ENCODE measurements at regions not wholly inside any gene's neighbourhood (a gene's known extent, or its start where the extent isn't known, plus 50 kb on each side); places are given as distances from the start of the nearest gene placed in this dataset.

GRCh38 chr11:45393826-45394225, 107.7 kb upstream of the SYT13 start:
- Histone ChIP-seq H3K4me1 (replicated peaks in 1 of 2) (no peaks in the 10 kb centered on the region), H3K27me3 (no peaks in the 10 kb centered on the region), H3K27ac (no peak overlapping the region), H3K4me3 (no peak overlapping the region), H3K9me3 (replicated peaks in 1 of 3) (no peaks in the 10 kb centered on the region), H3K36me3 (replicated peaks in 1 of 2) (no peaks in the 10 kb centered on the region)
- TF ChIP-seq, protein P1, sequence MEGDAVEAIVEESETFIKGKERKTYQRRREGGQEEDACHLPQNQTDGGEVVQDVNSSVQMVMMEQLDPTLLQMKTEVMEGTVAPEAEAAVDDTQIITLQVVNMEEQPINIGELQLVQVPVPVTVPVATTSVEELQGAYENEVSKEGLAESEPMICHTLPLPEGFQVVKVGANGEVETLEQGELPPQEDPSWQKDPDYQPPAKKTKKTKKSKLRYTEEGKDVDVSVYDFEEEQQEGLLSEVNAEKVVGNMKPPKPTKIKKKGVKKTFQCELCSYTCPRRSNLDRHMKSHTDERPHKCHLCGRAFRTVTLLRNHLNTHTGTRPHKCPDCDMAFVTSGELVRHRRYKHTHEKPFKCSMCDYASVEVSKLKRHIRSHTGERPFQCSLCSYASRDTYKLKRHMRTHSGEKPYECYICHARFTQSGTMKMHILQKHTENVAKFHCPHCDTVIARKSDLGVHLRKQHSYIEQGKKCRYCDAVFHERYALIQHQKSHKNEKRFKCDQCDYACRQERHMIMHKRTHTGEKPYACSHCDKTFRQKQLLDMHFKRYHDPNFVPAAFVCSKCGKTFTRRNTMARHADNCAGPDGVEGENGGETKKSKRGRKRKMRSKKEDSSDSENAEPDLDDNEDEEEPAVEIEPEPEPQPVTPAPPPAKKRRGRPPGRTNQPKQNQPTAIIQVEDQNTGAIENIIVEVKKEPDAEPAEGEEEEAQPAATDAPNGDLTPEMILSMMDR (IDR thresholded peaks at IDR 0.05): no peak
- no peak for TF ChIP-seq POLR2A (IDR thresholded peaks at IDR 0.05)
- no peak for DNase-seq
- intact Hi-C loops (cut with DNase I): no loop called here
- 88 to 94% (median 90%) methylated on average over 11 of the region's 11 CpGs for WGBS, 4 donors

GRCh38 chr11:45393334-45393733, 107.2 kb upstream of the SYT13 start:
- intact Hi-C loops (cut with DNase I): no loop called here
- WGBS, 4 donors: 75 to 88% (median 82%) methylated on average over 6 of the region's 6 CpGs
- no peaks in the 10 kb centered on the region for H3K4me1 ChIP-seq (replicated peaks in 1 of 2)
- no peak overlapping the region for H3K27ac ChIP-seq
- no peaks in the 10 kb centered on the region for H3K27me3 ChIP-seq
- TF ChIP-seq, protein P1 (IDR thresholded peaks at IDR 0.05): no peak
- no peak for TF ChIP-seq POLR2A (IDR thresholded peaks at IDR 0.05)
- no peaks in the 10 kb centered on the region for H3K9me3 ChIP-seq (replicated peaks in 1 of 3)
- no peak overlapping the region for H3K4me3 ChIP-seq
- no peaks in the 10 kb centered on the region for H3K36me3 ChIP-seq (replicated peaks in 1 of 2)
- DNase-seq: no peak

DNA sequence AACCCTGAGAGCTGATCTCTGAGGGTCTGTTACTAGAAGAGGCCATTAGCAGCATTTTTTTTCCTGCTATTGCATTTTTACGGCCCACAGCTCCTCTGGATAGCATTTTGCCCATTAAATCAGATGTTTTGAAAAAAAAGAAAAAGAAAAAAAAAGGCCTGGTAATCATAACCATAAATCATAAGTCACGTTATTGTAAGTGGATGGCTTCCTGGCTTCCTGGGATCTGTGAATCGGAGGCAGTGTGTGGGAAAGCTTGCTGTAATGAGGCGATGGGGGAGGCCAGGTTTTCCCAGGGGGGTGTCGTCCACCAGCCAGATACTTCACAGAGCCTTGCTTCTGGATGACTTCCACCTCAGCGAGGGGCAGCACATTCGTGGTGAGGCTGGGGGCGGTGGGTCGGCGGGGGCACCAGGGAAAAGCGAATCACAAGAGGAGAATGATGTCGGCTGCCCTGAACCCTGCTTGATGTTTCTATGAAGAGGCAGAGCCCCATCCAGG, 106.5 kb upstream of the SYT13 start:
- no peaks in the 10 kb centered on the region for H3K4me1 ChIP-seq (replicated peaks in 1 of 2)
- no peak overlapping the region for H3K4me3 ChIP-seq
- WGBS, 4 donors: 61 to 69% (median 64%) methylated on average over 12 of the region's 12 CpGs
- no peaks in the 10 kb centered on the region for H3K36me3 ChIP-seq (replicated peaks in 1 of 2)
- no peaks in the 10 kb centered on the region for H3K9me3 ChIP-seq (replicated peaks in 1 of 3)
- no peaks in the 10 kb centered on the region for H3K27me3 ChIP-seq
- H3K27ac ChIP-seq: no peak overlapping the region
- no peak for DNase-seq
- intact Hi-C loops (cut with DNase I): no loop called here
- no peak for TF ChIP-seq POLR2A (IDR thresholded peaks at IDR 0.05)
- TF ChIP-seq, protein P1 (IDR thresholded peaks at IDR 0.05): no peak

GRCh38 chr11:45392154-45392553, 106.0 kb upstream of the SYT13 start:
- no peak for TF ChIP-seq POLR2A (IDR thresholded peaks at IDR 0.05)
- TF ChIP-seq, protein P1 (IDR thresholded peaks at IDR 0.05): no peak
- no peak for DNase-seq
- Histone ChIP-seq H3K9me3 (replicated peaks in 1 of 3) (no peaks in the 10 kb centered on the region), H3K36me3 (replicated peaks in 1 of 2) (no peaks in the 10 kb centered on the region), H3K27me3 (no peaks in the 10 kb centered on the region), H3K4me3 (no peak overlapping the region), H3K4me1 (replicated peaks in 1 of 2) (no peaks in the 10 kb centered on the region), H3K27ac (no peak overlapping the region)
- 71 to 94% (median 87%) methylated on average over 4 to 8 of the region's 8 CpGs for WGBS, 4 donors
- intact Hi-C loops (cut with DNase I): no loop called here
